Liver (tissue), 8 donors: ENCODE measurements at regions not wholly inside any gene's neighbourhood (a gene's known extent, or its start where the extent isn't known, plus 50 kb on each side); places are given as distances from the start of the nearest gene placed in this dataset.

ENCODE experiments used
- DNase-seq: peaks from one replicate; pipeline ENCODE4 v3.0.0-alpha.2; 2017; ENCODE audit warnings: low spot score
- H3K27ac ChIP-seq, 2 donors: one replicate each; pipeline ENCODE4 v1.7.0; 2013; ENCODE audit warnings: inconsistent platforms in 2 of 2, low read length in 2 of 2, control low read depth in 1 of 2, low read depth in 1 of 2, mild to moderate bottlenecking in 1 of 2
- H3K27me3 ChIP-seq, 4 donors: one replicate each; pipeline versions ENCODE4 v1.6.1 to v1.7.0; 2013; ENCODE audit warnings: low read length in 3 of 4, inconsistent platforms in 1 of 4, mild to moderate bottlenecking in 1 of 4, moderate library complexity in 1 of 4; ENCODE audit not compliant: control insufficient read depth in 4 of 4, insufficient read depth in 4 of 4
- H3K36me3 ChIP-seq, 4 donors: one replicate each; pipeline versions ENCODE4 v1.6.1 to v1.7.0; 2013; ENCODE audit warnings: low read length in 3 of 4, mild to moderate bottlenecking in 3 of 4, low read depth in 1 of 4, moderate library complexity in 1 of 4; ENCODE audit not compliant: control insufficient read depth in 4 of 4, insufficient read depth in 3 of 4
- H3K4me1 ChIP-seq, 4 donors: one replicate each; pipeline versions ENCODE4 v1.6.1 to v1.7.0; 2013; ENCODE audit warnings: low read length in 3 of 4, mild to moderate bottlenecking in 3 of 4, moderate library complexity in 1 of 4; ENCODE audit not compliant: control insufficient read depth in 4 of 4, insufficient read depth in 4 of 4
- H3K4me3 ChIP-seq, 3 donors: one replicate each; pipeline versions ENCODE4 v1.6.1 to v1.7.0; 2013; ENCODE audit warnings: low read length in 3 of 3, control low read depth in 1 of 3, low read depth in 1 of 3, mild to moderate bottlenecking in 1 of 3
- H3K9ac ChIP-seq, 2 donors: one replicate each; pipeline ENCODE4 v1.7.0; 2013; ENCODE audit warnings: low read length in 2 of 2, mild to moderate bottlenecking in 2 of 2, moderate library complexity in 2 of 2, control low read depth in 1 of 2, low read depth in 1 of 2
- H3K9me3 ChIP-seq, 4 donors: one replicate each; pipeline versions ENCODE4 v1.6.1 to v1.7.0; 2013; ENCODE audit warnings: low read length in 3 of 4; ENCODE audit not compliant: control insufficient read depth in 4 of 4
- CTCF ChIP-seq: fragments of 150-350 bp; IDR thresholded peaks from 2 replicates; pipeline ENCODE4 v1.5.1; 2017; ENCODE audit warnings: improper control_type of control experiment, low read depth, low read length; ENCODE audit not compliant: missing input control
- EGR1 ChIP-seq, 2 donors: IDR thresholded peaks; 2 replicates each; pipeline ENCODE4 v1.6.1; 2016 to 2018; ENCODE audit warnings: antibody characterized with exemption in 2 of 2, low read depth in 2 of 2
- FOXA1 ChIP-seq: IDR thresholded peaks from 2 replicates; pipeline ENCODE4 v1.6.1; 2016; ENCODE audit warnings: antibody characterized with exemption
- FOXA2 ChIP-seq: IDR thresholded peaks from 2 replicates; pipeline ENCODE4 v1.6.1; 2016; ENCODE audit warnings: antibody characterized with exemption
- GABPA ChIP-seq, 2 donors: IDR thresholded peaks in 1 of 2; conservative IDR thresholded peaks in 1 of 2; 2 replicates each; pipeline ENCODE4 v1.6.1; 2016; ENCODE audit warnings: antibody characterized with exemption in 2 of 2, mild to moderate bottlenecking in 1 of 2, moderate library complexity in 1 of 2
- HNF4A ChIP-seq, 2 donors: conservative IDR thresholded peaks; 2 replicates each; pipeline ENCODE4 v1.6.1; 2016; ENCODE audit warnings: antibody characterized with exemption in 2 of 2, mild to moderate bottlenecking in 2 of 2
- HNF4G ChIP-seq: IDR thresholded peaks from 2 replicates; pipeline ENCODE4 v1.6.1; 2016; ENCODE audit warnings: antibody characterized with exemption
- JUND ChIP-seq, 2 donors: IDR thresholded peaks; 2 replicates each; pipeline ENCODE4 v1.6.1; 2016; ENCODE audit warnings: antibody characterized with exemption in 2 of 2
- MAX ChIP-seq: IDR thresholded peaks from 2 replicates; pipeline ENCODE4 v1.6.1; 2016; ENCODE audit warnings: antibody characterized with exemption
- NR2F2 ChIP-seq: IDR thresholded peaks from 2 replicates; pipeline ENCODE4 v1.6.1; 2016; ENCODE audit warnings: antibody characterized with exemption
- RAD21 ChIP-seq, 2 donors: IDR thresholded peaks; 2 replicates each; pipeline ENCODE4 v1.6.1; 2016; ENCODE audit warnings: antibody characterized with exemption in 2 of 2, mild to moderate bottlenecking in 2 of 2
- REST ChIP-seq: IDR thresholded peaks from 2 replicates; pipeline ENCODE4 v1.6.1; 2016; ENCODE audit warnings: antibody characterized with exemption, mild to moderate bottlenecking
- RXRA ChIP-seq, 2 donors: IDR thresholded peaks; 2 replicates each; pipeline ENCODE4 v1.6.1; 2017 to 2018; ENCODE audit warnings: antibody characterized with exemption in 2 of 2, mild to moderate bottlenecking in 1 of 2
- SP1 ChIP-seq: IDR thresholded peaks from 2 replicates; pipeline ENCODE4 v1.6.1; 2018; ENCODE audit warnings: antibody characterized with exemption, mild to moderate bottlenecking
- TAF1 ChIP-seq: conservative IDR thresholded peaks from 2 replicates; pipeline ENCODE4 v1.6.1; 2016; ENCODE audit warnings: antibody characterized with exemption, mild to moderate bottlenecking
- ZBTB33 ChIP-seq: IDR thresholded peaks from 2 replicates; pipeline ENCODE4 v1.6.1; 2016; ENCODE audit warnings: antibody characterized with exemption
- WGBS: extraction: QIAGEN DNeasy Blood & Tissue Kit; methylation state at CpG from one replicate; pipeline ENCODE4 v1.1.7; 2013; 5-methylcytosine and 5-hydroxymethylcytosine counted together
- donor health status: healthy.
- donor health status: healthy.
- donor health status: healthy.
- donor health status: healthy.
- donor health status: healthy.

- Histone ChIP-seq H3K27ac (no peak overlapping the region), H3K4me3 (no peak overlapping the region), H3K4me1 (no peaks in the 10 kb centered on the region), H3K27me3 (no peaks in the 10 kb centered on the region), H3K9ac (no peak overlapping the region), H3K36me3 (no peaks in the 10 kb centered on the region), H3K9me3 (no peaks in the 10 kb centered on the region)
- TF ChIP-seq JUND (IDR thresholded peaks at IDR 0.05) (no peak), EGR1 (IDR thresholded peaks at IDR 0.05; ENCODE audit: low read depth in 2 of 2) (no peak), TAF1 (no peak), REST (no peak), GABPA (IDR thresholded peaks at IDR 0.05 in 1 of 2, conservative IDR thresholded peaks at IDR 0.05 in 1 of 2) (no peak), HNF4A (conservative IDR thresholded peaks at IDR 0.05) (no peak), NR2F2 (no peak), RAD21 (IDR thresholded peaks at IDR 0.05) (no peak), MAX (no peak), SP1 (no peak), FOXA1 (no peak), RXRA (IDR thresholded peaks at IDR 0.05) (no peak), FOXA2 (no peak), HNF4G (no peak)
- DNase-seq: no peak
- WGBS: 63% methylated on average over 2 of the region's 2 CpGs
Measured at GRCh38 chr13:104980586-104980985, 1554.9 kb downstream of the EFNB2 start.

GRCh38 chr13:104979281-104980030, 1556.0 kb downstream of the EFNB2 start:
- WGBS: 77% methylated on average over 4 of the region's 4 CpGs
- TF ChIP-seq ZBTB33 (no peak), NR2F2 (no peak), RAD21 (IDR thresholded peaks at IDR 0.05) (no peak), CTCF (no peak)
- no peak overlapping the region for H3K9ac ChIP-seq

More at GRCh38 chr13:104979281-104980030, 1556.0 kb downstream of the EFNB2 start:
- H3K9me3 ChIP-seq: no peaks in the 10 kb centered on the region
- no peak for DNase-seq
- H3K36me3 ChIP-seq: no peaks in the 10 kb centered on the region
- H3K27me3 ChIP-seq: no peaks in the 10 kb centered on the region
- H3K4me3 ChIP-seq: no peak overlapping the region
- H3K4me1 ChIP-seq: no peaks in the 10 kb centered on the region
- H3K27ac ChIP-seq: no peak overlapping the region
